ENCODE measurements at regions not wholly inside any gene's neighbourhood (a gene's known extent, or its start where the extent isn't known, plus 50 kb on each side); places are given as distances from the start of the nearest gene placed in this dataset.

DNA sequence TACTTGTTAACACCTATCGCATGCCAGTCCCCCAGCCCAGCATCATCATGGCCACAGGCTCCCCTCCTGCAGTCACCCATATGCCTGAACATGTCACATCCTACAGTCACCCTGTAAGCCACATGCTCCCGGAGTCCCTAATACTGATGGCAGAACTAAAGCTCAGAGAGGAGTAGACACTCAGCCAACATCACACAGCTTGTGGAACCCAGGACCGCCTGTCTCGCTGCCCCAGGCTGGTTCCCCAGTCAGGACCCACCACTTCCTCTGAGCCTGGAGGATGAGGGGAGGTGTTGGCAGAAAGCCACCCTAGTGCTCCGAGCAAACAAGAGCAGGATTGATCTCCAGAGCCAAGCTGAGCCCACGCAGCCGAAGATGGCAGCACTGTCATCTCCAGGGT lies 85.0 kb upstream of the MYL10 start:
- DNase-seq (ENCODE audit: extremely low spot score, unreplicated experiment): no peak
- Mint-ChIP-seq H3K9me3 (no peaks in the 10 kb centered on the region), H3K4me3 (no peak overlapping the region), H3K27ac (no peak overlapping the region), H3K36me3 (no peaks in the 10 kb centered on the region), H3K27me3 (peaks cover 5% of the 10 kb centered on the region), H3K4me1 (ENCODE audit: unreplicated experiment) (peaks cover 12% of the 10 kb centered on the region)
- TF ChIP-seq, protein P1, sequence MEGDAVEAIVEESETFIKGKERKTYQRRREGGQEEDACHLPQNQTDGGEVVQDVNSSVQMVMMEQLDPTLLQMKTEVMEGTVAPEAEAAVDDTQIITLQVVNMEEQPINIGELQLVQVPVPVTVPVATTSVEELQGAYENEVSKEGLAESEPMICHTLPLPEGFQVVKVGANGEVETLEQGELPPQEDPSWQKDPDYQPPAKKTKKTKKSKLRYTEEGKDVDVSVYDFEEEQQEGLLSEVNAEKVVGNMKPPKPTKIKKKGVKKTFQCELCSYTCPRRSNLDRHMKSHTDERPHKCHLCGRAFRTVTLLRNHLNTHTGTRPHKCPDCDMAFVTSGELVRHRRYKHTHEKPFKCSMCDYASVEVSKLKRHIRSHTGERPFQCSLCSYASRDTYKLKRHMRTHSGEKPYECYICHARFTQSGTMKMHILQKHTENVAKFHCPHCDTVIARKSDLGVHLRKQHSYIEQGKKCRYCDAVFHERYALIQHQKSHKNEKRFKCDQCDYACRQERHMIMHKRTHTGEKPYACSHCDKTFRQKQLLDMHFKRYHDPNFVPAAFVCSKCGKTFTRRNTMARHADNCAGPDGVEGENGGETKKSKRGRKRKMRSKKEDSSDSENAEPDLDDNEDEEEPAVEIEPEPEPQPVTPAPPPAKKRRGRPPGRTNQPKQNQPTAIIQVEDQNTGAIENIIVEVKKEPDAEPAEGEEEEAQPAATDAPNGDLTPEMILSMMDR (conservative IDR thresholded peaks at IDR 0.05): no peak

DNA sequence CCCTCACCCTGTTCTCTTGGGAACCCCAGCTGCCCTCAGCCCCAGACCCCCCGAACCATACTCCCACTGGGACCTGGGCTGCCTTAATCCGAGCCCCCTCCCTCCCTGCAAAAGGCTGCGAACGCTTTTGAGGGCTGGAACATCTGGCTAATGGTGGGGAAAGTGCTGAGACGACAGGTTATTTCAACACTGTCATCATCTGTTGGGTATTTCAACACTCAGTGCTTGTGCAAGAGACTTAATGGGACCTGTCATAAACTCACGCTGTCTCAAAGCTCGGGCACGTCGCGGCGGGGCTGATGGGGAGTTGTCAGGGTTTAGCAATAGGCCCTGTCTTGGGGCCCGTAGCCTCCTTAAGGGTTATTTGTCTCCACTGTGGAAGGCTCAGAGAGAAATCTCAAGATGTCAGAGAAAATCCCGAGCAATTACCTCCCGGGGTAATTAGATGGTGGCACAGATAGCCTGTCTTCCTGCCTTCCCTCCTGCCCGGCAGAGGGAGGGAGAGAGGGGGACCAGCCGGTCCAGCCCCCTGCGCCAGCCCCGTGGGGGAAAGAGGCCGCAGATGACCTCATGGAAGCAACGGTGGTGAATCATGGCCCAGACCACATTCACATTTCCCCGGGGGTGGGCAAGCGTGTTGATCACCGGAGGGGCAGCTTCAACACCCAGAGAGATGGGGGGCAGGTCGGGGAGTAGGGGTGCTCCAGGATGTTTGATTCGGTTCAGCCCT lies 88.7 kb upstream of the MYL10 start:
- DNase-seq (ENCODE audit: extremely low spot score, unreplicated experiment): no peak
- TF ChIP-seq, protein P1 (conservative IDR thresholded peaks at IDR 0.05): no peak
- H3K9me3 Mint-ChIP-seq: no peaks in the 10 kb centered on the region
- H3K27me3 Mint-ChIP-seq: peaks cover 3% of the 10 kb centered on the region
- H3K27ac Mint-ChIP-seq: peak overlapping the region; percentile 92
- no peaks in the 10 kb centered on the region for H3K36me3 Mint-ChIP-seq
- H3K4me1 Mint-ChIP-seq (ENCODE audit: unreplicated experiment): peaks cover 13% of the 10 kb centered on the region
- peak overlapping the region; percentile 66 for H3K4me3 Mint-ChIP-seq

DNA sequence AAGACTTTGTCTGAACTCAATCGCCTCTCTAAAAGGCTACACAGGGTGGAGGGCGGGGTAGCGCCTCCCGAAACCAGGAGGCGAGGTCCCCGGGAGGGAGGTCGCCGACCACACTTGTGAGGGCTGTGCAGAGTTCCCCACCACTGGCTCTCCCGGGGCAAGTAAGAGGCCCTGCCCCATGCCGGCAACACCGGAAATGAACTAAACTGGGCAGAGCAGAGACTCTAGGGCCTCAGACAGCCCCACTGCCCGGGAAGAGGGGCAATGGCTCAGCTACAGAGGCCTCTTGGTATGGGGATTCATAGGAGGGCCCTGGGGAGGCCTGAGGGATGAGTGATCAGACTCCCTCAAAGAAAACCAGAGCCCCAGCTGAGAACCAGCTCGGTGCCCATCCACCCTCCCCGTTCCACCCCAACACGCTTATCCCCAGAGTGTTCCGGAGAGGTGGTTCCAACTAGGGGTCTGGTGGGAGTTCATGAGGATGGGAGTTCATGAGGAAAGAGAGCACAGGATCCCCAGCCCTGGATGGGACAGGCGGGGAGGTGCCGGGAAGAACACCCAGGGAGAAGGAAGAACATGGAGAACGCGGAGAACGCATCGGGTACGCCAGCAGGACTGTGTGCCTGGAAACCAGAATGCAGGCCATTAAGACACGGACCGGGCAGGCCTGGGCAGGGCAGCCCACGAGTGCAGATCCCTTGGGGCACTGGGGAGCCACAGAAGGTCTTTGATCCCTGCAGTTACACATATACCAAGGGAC lies 89.4 kb upstream of the MYL10 start:
- Mint-ChIP-seq H3K9me3 (no peaks in the 10 kb centered on the region), H3K36me3 (no peaks in the 10 kb centered on the region), H3K27me3 (peaks cover 3% of the 10 kb centered on the region), H3K4me1 (ENCODE audit: unreplicated experiment) (peaks cover 13% of the 10 kb centered on the region), H3K4me3 (no peak overlapping the region), H3K27ac (peak overlapping the region; percentile 34)
- no peak for DNase-seq (ENCODE audit: extremely low spot score, unreplicated experiment)
- TF ChIP-seq, protein P1 (conservative IDR thresholded peaks at IDR 0.05): no peak

DNA sequence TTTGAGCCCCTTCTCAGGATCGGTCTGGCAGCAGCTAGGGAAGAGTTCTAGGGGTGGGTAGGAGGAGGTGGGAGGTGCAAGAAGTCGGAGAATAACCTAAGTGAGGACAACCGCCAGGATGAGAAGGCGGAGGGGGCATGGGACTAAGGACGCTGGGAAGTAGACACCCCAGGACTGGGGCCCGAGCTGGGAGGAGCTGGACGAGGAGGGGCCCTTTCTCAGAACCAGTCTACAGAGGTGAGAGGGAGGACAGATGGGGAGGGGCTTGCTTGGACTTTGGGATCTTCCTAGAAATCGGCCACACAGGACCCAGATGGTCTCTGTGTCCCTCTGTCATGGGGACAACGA lies 90.0 kb upstream of the MYL10 start:
- peaks cover 3% of the 10 kb centered on the region for H3K27me3 Mint-ChIP-seq
- no peak for DNase-seq (ENCODE audit: extremely low spot score, unreplicated experiment)
- H3K27ac Mint-ChIP-seq: peak overlapping the region; percentile 34
- H3K36me3 Mint-ChIP-seq: no peaks in the 10 kb centered on the region
- peaks cover 13% of the 10 kb centered on the region for H3K4me1 Mint-ChIP-seq (ENCODE audit: unreplicated experiment)
- TF ChIP-seq, protein P1 (conservative IDR thresholded peaks at IDR 0.05): no peak
- no peak overlapping the region for H3K4me3 Mint-ChIP-seq
- no peaks in the 10 kb centered on the region for H3K9me3 Mint-ChIP-seq

DNA sequence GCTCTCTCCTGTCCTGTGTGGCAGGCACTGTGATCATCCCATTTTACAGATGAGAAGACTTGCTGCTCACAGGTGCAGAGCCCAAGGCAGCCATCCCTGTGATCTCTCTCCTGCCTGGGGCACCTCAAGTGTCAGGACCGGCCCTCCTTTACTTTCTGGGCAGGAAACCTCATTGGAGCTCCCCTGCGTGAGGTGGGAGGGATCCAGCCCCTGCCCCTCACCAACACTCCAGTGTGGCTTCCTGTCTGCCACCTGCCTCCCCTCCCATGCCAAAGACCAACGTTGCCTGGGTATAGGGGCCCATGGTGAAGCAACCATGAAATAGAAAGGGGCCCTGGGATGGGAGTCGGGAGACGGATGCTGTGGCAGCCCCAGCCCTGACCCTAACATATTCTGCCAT lies 91.2 kb upstream of the MYL10 start:
- no peak overlapping the region for H3K27ac Mint-ChIP-seq
- no peaks in the 10 kb centered on the region for H3K36me3 Mint-ChIP-seq
- no peak overlapping the region for H3K4me3 Mint-ChIP-seq
- H3K9me3 Mint-ChIP-seq: no peaks in the 10 kb centered on the region
- no peak for DNase-seq (ENCODE audit: extremely low spot score, unreplicated experiment)
- TF ChIP-seq, protein P1 (conservative IDR thresholded peaks at IDR 0.05): no peak
- peaks cover 3% of the 10 kb centered on the region for H3K27me3 Mint-ChIP-seq
- peaks cover 13% of the 10 kb centered on the region for H3K4me1 Mint-ChIP-seq (ENCODE audit: unreplicated experiment)

Data from type B pancreatic cell (in vitro differentiated cells).